ENCODE measurements at regions not wholly inside any gene's neighbourhood (a gene's known extent, or its start where the extent isn't known, plus 50 kb on each side); places are given as distances from the start of the nearest gene placed in this dataset.
A peak's percentile ranks its signal among the peaks of the same experiment; 100 is the strongest.
"Not testable (repeated sequence)": the region's sequence is repeated elsewhere in the genome, so short reads cannot be mapped to it uniquely, and the experiment has no call there.

DNA sequence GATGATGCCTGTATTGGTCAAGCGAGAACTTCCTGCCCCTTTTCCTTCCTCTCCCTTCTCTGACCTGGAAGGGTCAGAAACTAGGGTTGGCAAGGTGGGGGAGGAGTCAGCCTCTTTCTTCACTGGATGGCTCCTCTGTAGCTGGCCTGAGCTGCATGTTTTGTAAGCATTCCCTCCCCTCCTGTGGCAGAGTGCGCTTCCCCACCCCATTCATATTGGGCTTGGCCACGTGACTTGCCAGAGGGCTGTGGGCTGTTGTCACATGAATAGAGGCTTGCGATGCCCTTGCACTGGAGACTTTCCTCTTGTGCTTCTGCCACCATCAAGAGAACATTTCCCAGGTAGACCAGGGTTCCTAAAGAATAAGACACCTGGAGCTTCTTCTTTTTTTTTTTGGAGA is 111.3 kb upstream of the PODXL start:
- no peak for DNase-seq (ENCODE audit: low spot score)
- TF ChIP-seq, protein P1, sequence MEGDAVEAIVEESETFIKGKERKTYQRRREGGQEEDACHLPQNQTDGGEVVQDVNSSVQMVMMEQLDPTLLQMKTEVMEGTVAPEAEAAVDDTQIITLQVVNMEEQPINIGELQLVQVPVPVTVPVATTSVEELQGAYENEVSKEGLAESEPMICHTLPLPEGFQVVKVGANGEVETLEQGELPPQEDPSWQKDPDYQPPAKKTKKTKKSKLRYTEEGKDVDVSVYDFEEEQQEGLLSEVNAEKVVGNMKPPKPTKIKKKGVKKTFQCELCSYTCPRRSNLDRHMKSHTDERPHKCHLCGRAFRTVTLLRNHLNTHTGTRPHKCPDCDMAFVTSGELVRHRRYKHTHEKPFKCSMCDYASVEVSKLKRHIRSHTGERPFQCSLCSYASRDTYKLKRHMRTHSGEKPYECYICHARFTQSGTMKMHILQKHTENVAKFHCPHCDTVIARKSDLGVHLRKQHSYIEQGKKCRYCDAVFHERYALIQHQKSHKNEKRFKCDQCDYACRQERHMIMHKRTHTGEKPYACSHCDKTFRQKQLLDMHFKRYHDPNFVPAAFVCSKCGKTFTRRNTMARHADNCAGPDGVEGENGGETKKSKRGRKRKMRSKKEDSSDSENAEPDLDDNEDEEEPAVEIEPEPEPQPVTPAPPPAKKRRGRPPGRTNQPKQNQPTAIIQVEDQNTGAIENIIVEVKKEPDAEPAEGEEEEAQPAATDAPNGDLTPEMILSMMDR (IDR thresholded peaks at IDR 0.05; ENCODE audit: borderline replicate concordance, control extremely low read depth, extremely low read depth, insufficient read depth, missing control alignments) = no peak
- in situ Hi-C loops (cut with MboI; ENCODE audit: low sequenced_read_pairs, unreplicated experiment) = no loop called here

DNA sequence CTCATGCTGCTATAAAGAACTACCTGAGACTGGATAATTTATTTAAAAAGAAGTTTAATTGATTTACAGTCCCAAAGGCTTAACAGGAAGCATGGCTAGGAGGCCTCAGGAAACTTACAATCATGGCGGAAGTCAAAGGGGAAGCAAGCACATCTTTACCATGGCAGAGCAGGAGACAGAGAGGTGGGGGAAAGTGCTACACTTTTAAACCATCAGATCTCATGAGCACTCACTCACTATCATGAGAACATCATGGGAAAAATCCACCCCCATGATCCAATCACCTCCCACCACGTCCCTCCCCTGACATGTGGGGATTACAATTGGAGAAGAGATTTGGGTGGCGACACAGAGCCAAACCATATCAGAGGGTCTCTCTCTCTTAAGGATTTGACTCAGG is 108.6 kb upstream of the PODXL start:
- in situ Hi-C loops (cut with MboI; ENCODE audit: low sequenced_read_pairs, unreplicated experiment) = no loop called here
- DNase-seq (ENCODE audit: low spot score) = no peak
- TF ChIP-seq, protein P1 (IDR thresholded peaks at IDR 0.05; ENCODE audit: borderline replicate concordance, control extremely low read depth, extremely low read depth, insufficient read depth, missing control alignments) = no peak

DNA sequence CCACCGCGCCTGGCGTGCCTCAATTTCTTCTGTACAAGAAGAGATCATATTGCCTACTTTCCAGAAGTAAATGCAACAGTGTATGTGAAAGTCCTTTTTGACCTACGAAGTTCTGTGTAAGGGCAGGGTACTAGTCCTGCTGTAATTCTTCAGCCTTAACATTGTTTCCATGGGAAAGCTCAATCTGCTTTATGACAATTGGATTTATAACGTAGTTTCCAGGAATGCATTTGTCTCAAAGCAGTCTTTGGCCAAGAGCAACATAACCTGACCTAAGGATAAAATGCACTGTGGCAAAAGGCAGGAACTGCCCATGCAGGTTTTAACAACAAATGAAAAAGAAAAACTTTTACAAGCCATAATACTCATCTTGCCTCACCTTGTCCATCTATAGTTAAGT is 108.1 kb upstream of the PODXL start:
- TF ChIP-seq, protein P1 (IDR thresholded peaks at IDR 0.05; ENCODE audit: borderline replicate concordance, control extremely low read depth, extremely low read depth, insufficient read depth, missing control alignments) = no peak
- in situ Hi-C loops (cut with MboI; ENCODE audit: low sequenced_read_pairs, unreplicated experiment) = no loop called here
- no peak for DNase-seq (ENCODE audit: low spot score)

DNA sequence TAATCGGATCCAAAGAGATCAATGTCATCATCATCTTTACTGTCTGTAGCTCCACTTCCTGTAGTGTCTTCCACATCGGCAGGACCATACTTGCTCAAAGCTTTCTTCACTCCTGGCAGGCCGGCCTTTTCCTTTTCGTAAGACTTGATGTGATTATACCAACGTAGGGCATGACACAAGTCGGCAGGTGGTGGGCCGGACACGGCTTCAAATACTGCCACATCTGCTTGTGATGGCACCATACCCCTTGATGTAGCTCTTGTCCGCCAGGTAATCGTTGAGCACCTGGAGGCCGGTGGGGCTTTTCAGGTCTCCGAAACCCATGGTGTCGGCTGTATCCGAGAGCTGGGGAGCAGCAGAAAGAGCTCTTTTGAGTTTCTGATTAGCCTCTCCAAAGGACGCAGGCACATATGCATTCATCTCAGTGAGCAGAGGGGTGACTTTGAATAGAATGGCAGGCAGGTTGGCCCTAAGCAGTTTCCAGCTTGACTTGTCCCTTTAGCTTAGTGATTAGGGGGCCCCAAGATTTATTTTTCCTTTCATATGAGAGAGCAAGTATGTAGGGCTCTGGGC is 106.0 kb upstream of the PODXL start:
- DNase-seq (ENCODE audit: low spot score); in situ Hi-C loops (cut with MboI; ENCODE audit: low sequenced_read_pairs, unreplicated experiment): not testable (repeated sequence)

DNA sequence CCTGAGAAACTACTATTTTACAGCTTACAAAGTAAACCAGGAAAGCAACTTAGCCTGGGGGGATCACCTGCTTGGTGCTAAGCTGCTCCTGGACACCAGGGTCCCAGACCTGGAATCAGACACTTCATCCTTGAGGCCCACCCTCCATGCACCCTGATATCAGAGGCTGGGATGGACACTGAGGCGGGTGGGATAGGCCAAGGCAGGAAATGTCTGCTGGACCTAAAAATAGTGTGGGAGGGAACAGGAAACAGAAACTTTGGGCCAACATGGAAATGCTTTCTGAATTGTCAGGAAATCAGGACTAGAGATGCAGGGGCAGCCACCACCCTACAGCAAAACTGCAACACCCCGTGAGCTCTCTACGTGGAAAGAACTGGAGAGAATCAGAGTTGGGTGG is 101.5 kb upstream of the PODXL start:
- DNase-seq (ENCODE audit: low spot score) = no peak
- TF ChIP-seq, protein P1 (IDR thresholded peaks at IDR 0.05; ENCODE audit: borderline replicate concordance, control extremely low read depth, extremely low read depth, insufficient read depth, missing control alignments) = no peak
- in situ Hi-C loops (cut with MboI; ENCODE audit: low sequenced_read_pairs, unreplicated experiment) = no loop called here

DNA sequence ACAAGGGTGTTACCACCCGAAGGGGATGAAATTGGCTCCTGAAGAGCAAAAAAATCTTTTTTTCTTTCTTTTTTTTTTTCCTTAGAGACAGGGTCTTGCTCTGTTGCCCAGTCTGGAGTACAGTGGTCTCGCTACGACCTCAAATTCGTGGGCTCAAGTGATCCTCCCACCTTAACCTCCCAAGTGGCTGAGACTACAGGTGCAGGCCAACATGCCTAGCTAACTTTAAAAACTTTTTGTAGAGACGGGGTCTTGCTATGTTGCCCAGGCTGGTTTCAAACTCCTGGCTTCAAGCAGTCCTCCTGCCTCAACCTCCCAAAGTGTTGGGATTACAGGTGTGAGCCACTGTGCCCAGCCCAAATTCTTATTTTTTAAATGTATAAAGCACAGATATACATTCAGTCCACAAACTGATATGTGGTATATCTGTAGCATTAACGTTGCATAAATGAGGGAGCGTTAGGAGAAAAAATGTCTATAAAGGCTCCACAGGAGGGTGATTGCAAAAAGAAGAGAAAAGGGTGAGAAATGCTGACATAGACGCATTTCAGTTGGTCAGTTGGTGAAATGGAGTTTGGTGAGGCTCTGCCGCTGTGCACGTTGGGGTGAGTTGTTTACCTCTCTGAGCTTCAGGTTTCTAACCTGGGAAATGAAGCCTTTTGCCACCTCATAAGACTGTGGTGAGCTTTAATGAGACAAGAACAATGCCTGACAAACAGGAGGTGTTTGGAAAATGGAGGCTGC is 100.7 kb upstream of the PODXL start:
- in situ Hi-C loops (cut with MboI; ENCODE audit: low sequenced_read_pairs, unreplicated experiment) = no loop called here
- TF ChIP-seq, protein P1 (IDR thresholded peaks at IDR 0.05; ENCODE audit: borderline replicate concordance, control extremely low read depth, extremely low read depth, insufficient read depth, missing control alignments) = no peak
- DNase-seq (ENCODE audit: low spot score) = no peak

DNA sequence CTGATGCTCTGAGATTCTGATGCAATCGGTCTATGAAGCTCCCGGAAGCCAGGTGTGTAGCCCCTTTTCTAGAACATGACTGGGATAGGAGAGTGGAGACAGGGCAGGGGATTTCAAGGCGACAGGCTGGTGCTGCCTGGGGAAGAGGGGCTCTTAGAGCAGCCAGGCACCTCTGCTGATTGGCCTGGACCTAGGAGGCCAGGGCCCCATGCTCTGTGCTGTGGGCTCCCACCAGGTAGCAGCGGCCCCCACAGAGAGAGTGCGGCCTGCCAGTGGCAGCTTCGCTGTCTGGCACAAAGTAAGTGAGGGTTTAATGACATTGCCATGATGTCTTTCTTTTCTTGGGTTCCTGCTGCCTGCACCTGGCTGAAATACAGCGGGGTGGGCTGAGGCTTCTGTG is 99.4 kb upstream of the PODXL start:
- TF ChIP-seq, protein P1 (IDR thresholded peaks at IDR 0.05; ENCODE audit: borderline replicate concordance, control extremely low read depth, extremely low read depth, insufficient read depth, missing control alignments) = no peak
- DNase-seq (ENCODE audit: low spot score) = peak; percentile 21
- in situ Hi-C loops (cut with MboI; ENCODE audit: low sequenced_read_pairs, unreplicated experiment) = no loop called here

Measured in GM13976 (cell line).